ENCODE measurements at regions not wholly inside any gene's neighbourhood (a gene's known extent, or its start where the extent isn't known, plus 50 kb on each side); places are given as distances from the start of the nearest gene placed in this dataset.

DNA sequence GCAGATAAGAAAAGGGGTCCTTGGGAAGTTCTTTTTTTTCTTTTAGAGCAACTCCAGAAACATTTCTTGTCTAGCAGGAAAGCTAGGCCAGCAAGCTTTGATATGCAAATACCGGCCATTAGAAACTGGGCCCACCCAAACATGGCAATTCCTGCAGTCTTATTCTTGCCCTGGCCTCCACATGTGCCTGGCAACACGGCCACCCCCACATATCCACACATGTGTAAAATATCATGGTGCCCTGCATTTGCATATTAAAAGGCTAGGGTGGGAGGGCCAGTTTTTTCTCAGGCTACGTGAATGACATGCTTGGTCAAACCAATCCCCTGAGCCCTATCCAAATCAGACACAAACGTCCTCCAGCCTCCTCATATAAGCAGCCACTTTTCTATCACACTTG is 171.7 kb upstream of the ZCCHC13 start:
- Histone ChIP-seq H3K4me2 (no peak overlapping the region), H3F3A (replicated peaks; ENCODE audit: insufficient read depth) (no peaks in the 10 kb centered on the region), H3K9me2 (no peaks in the 10 kb centered on the region), H3K36me3 (replicated peaks in 1 of 2; ENCODE audit: control insufficient read depth in 1 of 2, insufficient read depth in 2 of 2, low read length in 1 of 2) (no peaks in the 10 kb centered on the region), H3K27ac (ENCODE audit: low read depth in 2 of 2, low read length in 1 of 2) (no peak overlapping the region), H3K4me1 (ENCODE audit: control insufficient read depth in 1 of 2, insufficient read depth in 2 of 2, low read depth in 1 of 2, low read length in 1 of 2) (no peaks in the 10 kb centered on the region), H3K9ac (no peak overlapping the region), H3K27me3 (ENCODE audit: insufficient read depth) (no peaks in the 10 kb centered on the region), H3K9me3 (no peaks in the 10 kb centered on the region), H4K20me1 (ENCODE audit: insufficient read depth) (no peaks in the 10 kb centered on the region), H2AFZ (ENCODE audit: low read depth) (no peak overlapping the region), H3K79me2 (ENCODE audit: insufficient read depth) (no peaks in the 10 kb centered on the region), H3K4me3 (ENCODE audit: low read depth in 2 of 2, low read length in 1 of 2) (no peak overlapping the region)
- CTCF ChIA-PET: interaction anchor here (0.9 to 3.0 kb wide), 6 partner anchors 10 to 277 kb away, joined by 3 to 24 read pairs (median 4); no protein-coding TSS in a partner anchor
- DNase-seq: no peak
- TF ChIP-seq MXI1 (IDR thresholded peaks at IDR 0.05; ENCODE audit: low read depth, low read length) (no peak), RAD21 (IDR thresholded peaks at IDR 0.05; ENCODE audit: low read length) (no peak)
- POLR2A ChIA-PET: no interaction called here
- 70% methylated on average over 4 of the region's 4 CpGs for WGBS (ENCODE audit: low lambda C conversion rate)

DNA sequence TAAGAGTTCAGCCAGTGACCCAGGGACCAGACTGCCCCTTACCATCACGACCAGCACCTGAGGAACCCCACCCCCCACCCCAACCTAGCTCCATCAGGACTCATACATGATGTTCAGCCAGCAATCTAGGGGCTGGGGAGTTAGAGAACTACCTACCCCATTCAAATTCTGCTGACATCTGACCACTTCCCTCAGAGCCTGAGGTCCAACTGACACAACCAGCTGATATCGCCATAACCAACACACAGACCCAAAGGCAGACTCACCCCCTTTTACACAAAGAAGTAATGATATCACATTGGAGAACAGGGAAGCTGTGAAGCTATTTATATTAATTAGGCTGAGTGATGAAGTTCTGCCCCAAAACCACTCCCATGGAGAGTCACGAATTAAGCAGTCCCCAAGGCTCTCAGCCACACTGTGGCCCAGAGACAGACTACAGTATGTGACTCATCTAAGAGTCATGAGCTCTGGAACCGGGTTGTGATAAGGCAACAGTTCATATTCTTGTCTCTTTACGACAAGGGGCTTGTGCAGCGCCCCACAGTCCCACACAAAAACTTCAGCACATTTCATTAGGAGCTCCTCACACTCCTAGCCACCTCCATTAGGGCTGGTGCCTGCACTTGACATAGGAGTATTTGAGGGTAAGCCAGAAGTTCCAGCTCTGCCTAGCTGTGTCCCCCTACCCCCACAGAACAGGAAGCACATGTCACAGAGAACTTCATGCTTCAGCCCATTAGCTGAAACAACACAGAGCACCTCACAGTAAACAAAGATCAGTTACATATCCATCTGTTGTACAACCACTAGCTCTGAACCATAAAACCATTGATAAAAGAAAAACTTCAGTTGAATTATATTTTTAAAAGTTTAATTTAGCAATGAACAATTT is 184.7 kb upstream of the ZCCHC13 start:
- CTCF ChIA-PET: interaction anchor here (1.0 to 3.6 kb wide), 3 partner anchors 14 to 830 kb away, joined by 3 to 24 read pairs (median 3); no protein-coding TSS in a partner anchor
- no peak overlapping the region for H2AFZ ChIP-seq (ENCODE audit: low read depth)
- H3K9ac ChIP-seq: no peak overlapping the region
- no peaks in the 10 kb centered on the region for H4K20me1 ChIP-seq (ENCODE audit: insufficient read depth)
- H3F3A ChIP-seq (replicated peaks; ENCODE audit: insufficient read depth): no peaks in the 10 kb centered on the region
- H3K27ac ChIP-seq (ENCODE audit: low read depth in 2 of 2, low read length in 1 of 2): 0 out of 4 replicates have a peak overlapping the region, but pooled peaks of 1 of the 2 experiments have one; percentile 19
- 55% methylated on average over 6 of the region's 6 CpGs for WGBS (ENCODE audit: low lambda C conversion rate)
- no peak for DNase-seq
- POLR2A ChIA-PET: interaction anchor here (1.3 kb wide), 1 partner anchor 12 kb away, joined by 3 read pairs; no protein-coding TSS in a partner anchor
- 0 out of 4 replicates have a peak overlapping the region, but pooled peaks of 1 of the 2 experiments have one; percentile 17 for H3K4me3 ChIP-seq (ENCODE audit: low read depth in 2 of 2, low read length in 1 of 2)
- H3K27me3 ChIP-seq (ENCODE audit: insufficient read depth): no peaks in the 10 kb centered on the region
- no peak overlapping the region for H3K4me2 ChIP-seq
- H3K4me1 ChIP-seq (ENCODE audit: control insufficient read depth in 1 of 2, insufficient read depth in 2 of 2, low read depth in 1 of 2, low read length in 1 of 2): no peaks in the 10 kb centered on the region; a peak in 1 of 4 replicates
- H3K36me3 ChIP-seq (replicated peaks in 1 of 2; ENCODE audit: control insufficient read depth in 1 of 2, insufficient read depth in 2 of 2, low read length in 1 of 2): peaks cover 0 to 7% of the 10 kb centered on the region in 2 experiments
- no peaks in the 10 kb centered on the region for H3K79me2 ChIP-seq (ENCODE audit: insufficient read depth)
- no peaks in the 10 kb centered on the region for H3K9me3 ChIP-seq
- no peaks in the 10 kb centered on the region for H3K9me2 ChIP-seq
- TF ChIP-seq EZH2phosphoT487 (IDR thresholded peaks at IDR 0.05; ENCODE audit: borderline replicate concordance, low read depth): no peak
- no peak for TF ChIP-seq GATA2 (CRISPR knock-in tag; IDR thresholded peaks at IDR 0.05)
- no peak for TF ChIP-seq MXI1 (IDR thresholded peaks at IDR 0.05; ENCODE audit: low read depth, low read length)
- no peak for TF ChIP-seq SMC3 (IDR thresholded peaks at IDR 0.05; ENCODE audit: low read depth, low read length)
- TF ChIP-seq RCOR1 (IDR thresholded peaks at IDR 0.05; ENCODE audit: low read length): no peak
- no peak for TF ChIP-seq ELF1 (IDR thresholded peaks at IDR 0.05)
- no peak for TF ChIP-seq TCF12 (IDR thresholded peaks at IDR 0.05)
- no peak for TF ChIP-seq CHD2 (IDR thresholded peaks at IDR 0.05; ENCODE audit: low read length, partially characterized antibody)
- TF ChIP-seq MEF2A (IDR thresholded peaks at IDR 0.05; ENCODE audit: borderline replicate concordance, low read depth): no peak
- TF ChIP-seq JUND (IDR thresholded peaks at IDR 0.05): 0 out of 2 replicates have a peak, but pooled peaks have one; percentile 17
- no peak for TF ChIP-seq RAD21 (IDR thresholded peaks at IDR 0.05; ENCODE audit: low read length)
- TF ChIP-seq POLR2AphosphoS5 (IDR thresholded peaks at IDR 0.05; ENCODE audit: low read depth, low read length): no peak
- no peak for TF ChIP-seq TEAD4 (IDR thresholded peaks at IDR 0.05; ENCODE audit: borderline replicate concordance, insufficient read depth)
- peak; percentile 24; the same call in 1 of the 2 replicates for TF ChIP-seq FOSL2 (IDR thresholded peaks at IDR 0.05; ENCODE audit: borderline replicate concordance, low read depth)
- no peak for TF ChIP-seq SIN3A (IDR thresholded peaks at IDR 0.05; ENCODE audit: borderline replicate concordance, low read depth, low read length)
- no peak for TF ChIP-seq TAF1 (IDR thresholded peaks at IDR 0.05; ENCODE audit: borderline replicate concordance, low read depth, low read length)
- TF ChIP-seq, protein P1, sequence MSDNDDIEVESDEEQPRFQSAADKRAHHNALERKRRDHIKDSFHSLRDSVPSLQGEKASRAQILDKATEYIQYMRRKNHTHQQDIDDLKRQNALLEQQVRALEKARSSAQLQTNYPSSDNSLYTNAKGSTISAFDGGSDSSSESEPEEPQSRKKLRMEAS (IDR thresholded peaks at IDR 0.05; ENCODE audit: low read depth): no peak

Measured in SK-N-SH (cell line).